Heart left ventricle (tissue), 13 donors: ENCODE measurements at regions not wholly inside any gene's neighbourhood (a gene's known extent, or its start where the extent isn't known, plus 50 kb on each side); places are given as distances from the start of the nearest gene placed in this dataset.

ENCODE experiments used
- POLR2A ChIP-seq, 2 donors: fragments of 450-650 bp; IDR thresholded peaks; one replicate each; pipeline ENCODE4 v1.6.1; 2017; ENCODE audit warnings: antibody characterized with exemption in 2 of 2, mild to moderate bottlenecking in 2 of 2, moderate library complexity in 2 of 2
- TF ChIP-seq, protein P1 (sequence below), 12 donors: fragments of 200-600 bp; sonication (generic) in 4 of 12; IDR thresholded peaks; one replicate each; pipeline versions ENCODE4 v1.5.0 to v1.8.0; 2018 to 2022; ENCODE audit warnings: antibody characterized with exemption in 12 of 12, mild to moderate bottlenecking in 5 of 12
- donor health status: ischemic (EF 13 %, LVEDD 7.1; RV severe dilation, severe dysfunction).
- donor health status: DM: no; HTN: yes; CAD: no.
- donor health status: DM: no; HTN: no; CAD: no.
- donor health status: ischemic (EF 25% LVEDD 6.9; RV normal size, moderate dysfunction).
- donor health status: ischemic (EF 25% LVEDD 5.7; RV mildly dilated, moderate dysfunction).
- donor health status: ischemic (EF 35%, LVEDD 5.7; RV mildly dilated, moderate dysfunction).
- donor health status: nonischemic (EF 11% LVEDD 7.7; RV severe dilation, severe dysfunction).
- donor health status: DM: yes; HTN: yes; CAD: no.
- donor health status: PGD.
- donor health status: ischemic (EF 29% LVEDD 5.4; RV normal size, mild dysfunction).
- donor health status: nonischemic (EF 23%, LVEDD 6.1; RV moderate dilation, normal function).

DNA sequence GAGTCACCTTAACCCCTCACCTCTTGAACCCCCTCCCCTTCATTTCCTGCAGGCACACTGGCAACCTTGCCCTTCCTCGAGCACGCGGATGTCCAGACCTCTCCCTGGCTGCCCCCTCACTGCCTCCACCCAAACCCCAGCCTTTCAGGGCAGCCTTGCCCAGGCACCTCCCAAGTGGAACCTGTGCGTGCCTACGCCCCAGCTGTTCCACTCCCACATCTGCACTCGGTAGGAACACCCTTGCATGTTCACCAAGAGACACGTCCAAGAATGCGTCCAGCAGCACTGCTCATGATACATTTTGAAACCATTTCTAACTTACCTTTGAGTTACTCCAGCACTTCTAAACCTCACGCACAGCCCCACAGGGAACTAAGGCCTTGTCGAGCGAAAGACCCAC is 93.8 kb upstream of the YWHAQ start:
- TF ChIP-seq, protein P1, sequence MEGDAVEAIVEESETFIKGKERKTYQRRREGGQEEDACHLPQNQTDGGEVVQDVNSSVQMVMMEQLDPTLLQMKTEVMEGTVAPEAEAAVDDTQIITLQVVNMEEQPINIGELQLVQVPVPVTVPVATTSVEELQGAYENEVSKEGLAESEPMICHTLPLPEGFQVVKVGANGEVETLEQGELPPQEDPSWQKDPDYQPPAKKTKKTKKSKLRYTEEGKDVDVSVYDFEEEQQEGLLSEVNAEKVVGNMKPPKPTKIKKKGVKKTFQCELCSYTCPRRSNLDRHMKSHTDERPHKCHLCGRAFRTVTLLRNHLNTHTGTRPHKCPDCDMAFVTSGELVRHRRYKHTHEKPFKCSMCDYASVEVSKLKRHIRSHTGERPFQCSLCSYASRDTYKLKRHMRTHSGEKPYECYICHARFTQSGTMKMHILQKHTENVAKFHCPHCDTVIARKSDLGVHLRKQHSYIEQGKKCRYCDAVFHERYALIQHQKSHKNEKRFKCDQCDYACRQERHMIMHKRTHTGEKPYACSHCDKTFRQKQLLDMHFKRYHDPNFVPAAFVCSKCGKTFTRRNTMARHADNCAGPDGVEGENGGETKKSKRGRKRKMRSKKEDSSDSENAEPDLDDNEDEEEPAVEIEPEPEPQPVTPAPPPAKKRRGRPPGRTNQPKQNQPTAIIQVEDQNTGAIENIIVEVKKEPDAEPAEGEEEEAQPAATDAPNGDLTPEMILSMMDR (IDR thresholded peaks at IDR 0.05): no peak
- no peak for TF ChIP-seq POLR2A (IDR thresholded peaks at IDR 0.05)
